H1 (cell line): ENCODE measurements at regions not wholly inside any gene's neighbourhood (a gene's known extent, or its start where the extent isn't known, plus 50 kb on each side); places are given as distances from the start of the nearest gene placed in this dataset.

Experiments used
- HDAC2 ChIP-seq, 2 experiments: fragments of 300-600 bp in 1 of 2; sonication (generic) in 1 of 2; IDR thresholded peaks; 2 replicates each; pipeline ENCODE4 v1.6.1; 2011 to 2012; ENCODE audit warnings: low read depth in 2 of 2, low read length in 2 of 2, mild to moderate bottlenecking in 2 of 2, moderate library complexity in 2 of 2, borderline replicate concordance in 1 of 2, inconsistent platforms in 1 of 2

GRCh38 chr13:58950911-58951310 is 1212.8 kb downstream of the DIAPH3 start (continued):
- no peak for TF ChIP-seq HDAC2 (IDR thresholded peaks at IDR 0.05; ENCODE audit: borderline replicate concordance in 1 of 2, low read depth in 2 of 2, low read length in 2 of 2)
- TF ChIP-seq, all 59 proteins: peak for 0
